GM12892 (cell line): ENCODE measurements at regions not wholly inside any gene's neighbourhood (a gene's known extent, or its start where the extent isn't known, plus 50 kb on each side); places are given as distances from the start of the nearest gene placed in this dataset.

Experiments used
- POLR2A ChIP-seq: IDR thresholded peaks from 2 replicates; pipeline ENCODE4 v1.6.1; 2011; ENCODE audit warnings: low read depth, low read length, control low read depth
- POLR2AphosphoS5 ChIP-seq: IDR thresholded peaks from 2 replicates; pipeline ENCODE4 v1.6.1; 2011; ENCODE audit warnings: low read depth, low read length, control low read depth

DNA sequence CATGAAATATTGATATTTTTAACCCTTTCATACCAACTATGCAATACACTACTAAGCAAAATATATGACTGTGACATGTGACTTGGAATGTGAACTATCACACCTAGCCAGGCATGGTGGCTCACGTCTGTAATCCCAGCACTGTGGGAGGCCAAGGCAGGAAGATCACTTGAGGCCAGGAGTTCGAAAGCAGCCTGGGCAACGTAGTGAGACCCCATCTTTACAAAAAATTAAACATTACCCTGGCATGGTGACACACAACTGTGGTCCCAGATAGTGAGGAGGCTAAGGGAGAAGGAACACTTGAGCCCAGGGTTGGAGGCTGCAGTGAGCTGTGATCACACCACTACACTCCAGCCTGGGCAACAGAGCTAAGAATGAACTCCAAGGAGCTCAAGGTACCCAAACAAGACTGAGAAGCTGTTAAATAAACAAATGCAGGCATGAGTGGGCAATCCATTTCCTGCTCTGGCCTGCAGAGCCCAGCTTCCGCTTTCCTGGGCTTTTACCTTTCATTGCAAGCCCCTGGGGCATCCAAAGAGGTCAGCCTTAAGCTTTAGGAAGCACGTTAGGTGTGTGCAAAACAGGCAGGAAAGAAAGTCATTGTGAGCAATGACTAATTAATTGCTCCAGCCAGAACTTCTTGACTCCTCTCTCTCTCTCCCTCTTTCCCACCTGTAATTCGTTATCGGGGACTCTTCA is 162.1 kb upstream of the FOXK1 start:
- TF ChIP-seq POLR2AphosphoS5 = no peak
- no peak for TF ChIP-seq POLR2A
